ENCODE measurements at regions not wholly inside any gene's neighbourhood (a gene's known extent, or its start where the extent isn't known, plus 50 kb on each side); places are given as distances from the start of the nearest gene placed in this dataset.

DNA sequence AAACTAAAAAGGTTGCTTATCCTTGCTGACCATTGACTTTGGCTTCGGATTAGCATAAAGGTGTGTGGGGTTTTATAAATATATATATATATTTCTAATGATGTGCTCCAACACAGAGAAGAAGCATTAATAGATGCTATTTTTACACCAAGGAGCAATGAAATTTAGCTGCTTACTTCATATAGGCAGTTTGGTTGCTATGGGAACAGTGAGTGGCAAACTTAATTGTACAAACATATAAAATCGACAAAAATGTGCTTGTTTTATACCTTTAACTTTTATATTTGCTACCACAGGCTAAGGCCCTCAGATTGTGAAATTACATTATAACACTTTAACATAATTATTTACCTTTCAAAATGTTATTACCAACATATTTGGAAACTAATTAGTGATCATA is 303.4 kb downstream of the SEC23A start:
- H3K27me3 Mint-ChIP-seq: no peaks in the 10 kb centered on the region
- H3K4me3 Mint-ChIP-seq: no peak overlapping the region
- DNase-seq (ENCODE audit: low spot score) (no peak), ATAC-seq (no peak)
- H3K4me1 Mint-ChIP-seq (ENCODE audit: low read depth in 2 of 2): no peaks in the 10 kb centered on the region
- H3K36me3 Mint-ChIP-seq: no peaks in the 10 kb centered on the region
- H3K9me3 Mint-ChIP-seq: peaks cover 4% of the 10 kb centered on the region
- no peak overlapping the region for H3K27ac Mint-ChIP-seq

DNA sequence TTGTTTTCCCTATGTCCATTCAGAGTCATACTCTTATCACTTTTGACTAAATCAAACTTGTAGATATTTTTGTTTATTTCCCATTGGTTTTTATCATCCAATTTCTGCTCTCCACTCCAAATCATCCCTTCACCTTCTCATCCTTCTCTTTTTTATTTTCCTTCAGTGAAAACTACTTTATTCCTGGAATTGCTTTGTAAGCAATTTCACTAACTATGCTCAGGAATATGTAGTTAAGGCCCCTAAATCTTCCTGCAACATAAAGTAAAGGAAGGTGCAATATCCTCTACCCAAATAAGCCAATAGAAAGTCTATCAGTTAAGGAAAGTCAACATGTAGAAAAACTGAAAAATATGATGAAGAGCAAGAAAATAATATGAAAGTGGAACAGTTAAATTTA is 308.4 kb downstream of the SEC23A start:
- Mint-ChIP-seq H3K36me3 (no peaks in the 10 kb centered on the region), H3K9me3 (peaks cover 4% of the 10 kb centered on the region), H3K4me1 (ENCODE audit: low read depth in 2 of 2) (no peaks in the 10 kb centered on the region), H3K4me3 (no peak overlapping the region), H3K27ac (no peak overlapping the region), H3K27me3 (no peaks in the 10 kb centered on the region)
- ATAC-seq (no peak), DNase-seq (ENCODE audit: low spot score) (no peak)

DNA sequence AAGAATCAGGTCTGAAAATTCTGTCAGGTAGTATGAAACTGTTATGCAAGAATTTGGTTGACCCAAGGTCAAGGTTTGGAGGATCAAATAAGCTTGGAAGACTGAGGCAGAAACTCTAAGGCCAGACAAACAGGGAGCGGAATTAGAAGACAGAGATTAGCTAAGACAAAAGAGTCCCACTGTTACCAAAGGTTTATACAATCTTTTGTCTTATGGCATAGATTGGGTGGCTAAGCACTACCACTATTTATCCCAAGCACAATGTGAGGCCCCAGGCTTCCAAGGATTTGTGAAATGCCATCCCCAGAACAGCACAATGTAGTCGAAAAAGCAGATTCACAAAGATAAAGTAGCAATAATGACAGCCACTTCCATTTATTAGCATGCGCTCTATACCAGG is 311.2 kb downstream of the SEC23A start:
- H3K4me3 Mint-ChIP-seq: no peak overlapping the region
- H3K27me3 Mint-ChIP-seq: no peaks in the 10 kb centered on the region
- no peaks in the 10 kb centered on the region for H3K36me3 Mint-ChIP-seq
- ATAC-seq: no peak
- DNase-seq (ENCODE audit: low spot score): no peak
- H3K9me3 Mint-ChIP-seq: peaks cover 4% of the 10 kb centered on the region
- no peaks in the 10 kb centered on the region for H3K4me1 Mint-ChIP-seq (ENCODE audit: low read depth in 2 of 2)
- no peak overlapping the region for H3K27ac Mint-ChIP-seq

DNA sequence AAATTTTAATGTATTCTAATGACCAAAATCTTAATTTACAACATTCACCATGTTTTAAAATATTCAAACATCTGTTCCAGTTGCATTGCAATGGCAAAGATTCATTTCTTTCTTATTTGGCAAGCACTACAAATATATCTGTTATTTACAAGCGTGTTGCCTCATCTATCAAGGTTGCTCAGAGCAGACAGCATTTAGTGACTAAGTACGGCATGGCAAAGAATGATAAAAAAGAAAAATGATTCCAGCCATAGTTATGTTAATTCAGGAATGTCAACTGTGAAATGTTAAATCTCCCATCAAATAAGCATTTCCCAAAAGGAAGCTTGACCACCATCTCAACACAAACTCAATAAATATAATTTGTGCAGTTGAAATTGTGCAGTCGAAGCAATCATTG is 312.1 kb downstream of the SEC23A start:
- Mint-ChIP-seq H3K36me3 (no peaks in the 10 kb centered on the region), H3K27me3 (no peaks in the 10 kb centered on the region), H3K27ac (no peak overlapping the region), H3K4me1 (ENCODE audit: low read depth in 2 of 2) (no peaks in the 10 kb centered on the region), H3K4me3 (no peak overlapping the region), H3K9me3 (peaks cover 4% of the 10 kb centered on the region)
- no peak for DNase-seq (ENCODE audit: low spot score)
- no peak for ATAC-seq

DNA sequence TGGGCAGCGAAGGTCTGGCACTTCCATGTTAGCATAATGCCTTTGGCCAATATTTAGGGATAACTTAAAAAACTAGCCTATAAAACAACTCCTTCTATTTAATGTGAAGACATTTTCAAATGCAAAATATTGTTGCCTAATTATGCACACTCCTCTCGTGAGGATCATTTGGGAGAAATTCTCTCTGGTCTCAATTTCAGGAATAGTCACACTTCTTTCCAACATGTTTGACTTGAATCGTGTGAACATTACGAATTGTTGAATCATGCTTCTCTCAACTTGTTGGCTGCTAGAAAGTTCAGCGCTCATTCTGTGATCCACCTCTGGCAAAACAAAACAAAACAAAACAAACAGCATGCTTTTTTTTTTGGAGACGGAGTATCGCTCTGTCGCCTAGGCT is 313.2 kb downstream of the SEC23A start:
- ATAC-seq (no peak), DNase-seq (ENCODE audit: low spot score) (no peak)
- H3K9me3 Mint-ChIP-seq: peaks cover 4% of the 10 kb centered on the region
- no peaks in the 10 kb centered on the region for H3K36me3 Mint-ChIP-seq
- H3K27me3 Mint-ChIP-seq: no peaks in the 10 kb centered on the region
- no peak overlapping the region for H3K27ac Mint-ChIP-seq
- no peak overlapping the region for H3K4me3 Mint-ChIP-seq
- no peaks in the 10 kb centered on the region for H3K4me1 Mint-ChIP-seq (ENCODE audit: low read depth in 2 of 2)

DNA sequence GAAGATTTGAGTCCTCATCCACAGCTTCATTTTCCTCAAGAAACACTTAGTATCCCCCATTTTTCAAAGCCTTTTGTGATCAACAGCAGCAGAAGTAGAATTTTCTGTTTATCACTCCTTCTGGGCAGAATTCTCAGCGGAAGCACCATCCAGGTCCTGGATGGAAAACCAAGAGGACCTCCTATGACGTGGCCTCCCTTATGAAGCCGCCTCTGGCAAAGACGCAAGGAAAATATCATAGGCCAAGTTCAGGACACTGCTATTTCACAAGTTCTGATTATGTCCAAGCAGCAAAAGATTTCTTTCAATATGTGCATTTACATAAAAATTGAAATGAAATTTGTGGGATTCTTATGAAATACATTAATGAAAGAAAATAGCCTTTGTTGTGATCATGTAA is 315.0 kb downstream of the SEC23A start:
- Mint-ChIP-seq H3K27me3 (no peaks in the 10 kb centered on the region), H3K9me3 (no peaks in the 10 kb centered on the region), H3K36me3 (no peaks in the 10 kb centered on the region), H3K4me3 (no peak overlapping the region), H3K27ac (no peak overlapping the region), H3K4me1 (ENCODE audit: low read depth in 2 of 2) (no peaks in the 10 kb centered on the region)
- ATAC-seq (no peak), DNase-seq (ENCODE audit: low spot score) (no peak)

DNA sequence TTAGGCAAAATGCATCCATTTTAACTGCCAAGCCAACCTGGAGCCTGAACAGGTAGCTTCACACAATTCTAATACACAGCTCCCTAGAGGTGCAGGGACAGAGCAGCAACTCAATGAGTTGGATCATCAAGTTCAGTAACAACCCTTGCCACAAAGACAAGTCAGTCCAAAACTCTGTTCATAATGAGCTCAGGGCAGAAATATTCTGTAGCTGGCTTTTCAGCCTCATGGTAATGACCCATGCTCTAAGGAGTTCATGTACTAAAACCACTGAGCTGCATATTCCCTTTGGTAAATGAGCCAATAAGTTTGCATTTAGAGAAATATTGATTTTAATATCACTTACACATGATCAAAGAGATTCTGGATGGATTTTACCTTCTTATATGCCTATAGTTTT is 316.1 kb downstream of the SEC23A start:
- no peak overlapping the region for H3K27ac Mint-ChIP-seq
- H3K4me3 Mint-ChIP-seq: no peak overlapping the region
- ATAC-seq (no peak), DNase-seq (ENCODE audit: low spot score) (no peak)
- no peaks in the 10 kb centered on the region for H3K27me3 Mint-ChIP-seq
- no peaks in the 10 kb centered on the region for H3K4me1 Mint-ChIP-seq (ENCODE audit: low read depth in 2 of 2)
- H3K36me3 Mint-ChIP-seq: no peaks in the 10 kb centered on the region
- H3K9me3 Mint-ChIP-seq: peaks cover 2% of the 10 kb centered on the region

DNA sequence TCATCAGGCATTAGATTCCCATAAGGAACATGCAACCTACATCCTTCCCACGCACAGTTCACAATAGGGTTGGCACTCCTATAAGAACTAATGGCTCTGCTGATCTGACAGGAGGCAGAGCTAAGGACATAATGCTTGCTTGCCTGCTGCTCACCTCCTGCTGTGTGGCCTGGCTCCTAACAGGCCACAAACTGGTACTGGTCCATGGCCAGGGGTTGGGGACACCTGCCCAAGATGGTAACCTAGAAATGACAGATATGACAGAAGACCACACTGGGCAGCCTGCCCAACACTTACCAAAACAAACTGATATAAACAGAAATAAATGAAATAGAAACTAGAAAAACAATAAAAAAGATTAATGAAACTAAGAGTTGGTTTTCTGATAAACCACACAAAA is 325.6 kb downstream of the SEC23A start:
- H3K27ac Mint-ChIP-seq: no peak overlapping the region
- ATAC-seq: no peak
- no peak for DNase-seq (ENCODE audit: low spot score)
- H3K4me1 Mint-ChIP-seq (ENCODE audit: low read depth in 2 of 2): no peaks in the 10 kb centered on the region
- H3K36me3 Mint-ChIP-seq: no peaks in the 10 kb centered on the region
- H3K27me3 Mint-ChIP-seq: no peaks in the 10 kb centered on the region
- H3K9me3 Mint-ChIP-seq: peaks cover 2% of the 10 kb centered on the region
- no peak overlapping the region for H3K4me3 Mint-ChIP-seq

DNA sequence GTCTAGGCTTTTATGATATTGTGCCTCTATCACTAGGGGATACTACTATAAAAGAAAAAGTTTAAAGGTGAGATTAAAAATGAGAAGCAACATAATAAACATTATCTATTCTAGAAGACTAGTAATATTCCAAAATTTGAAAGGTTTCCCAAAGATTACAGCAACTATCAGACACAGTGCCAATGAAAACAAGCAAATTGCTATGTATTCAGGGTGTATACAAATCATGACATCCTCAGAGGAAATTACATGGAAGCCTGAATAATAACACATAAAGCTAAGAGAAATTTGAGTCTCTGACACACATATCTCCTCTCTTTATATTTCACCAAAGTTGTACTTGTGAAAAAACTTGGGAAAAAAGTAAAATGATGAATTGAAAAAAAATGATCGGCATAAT is 327.0 kb downstream of the SEC23A start:
- no peaks in the 10 kb centered on the region for H3K9me3 Mint-ChIP-seq
- no peak overlapping the region for H3K27ac Mint-ChIP-seq
- H3K4me1 Mint-ChIP-seq (ENCODE audit: low read depth in 2 of 2): no peaks in the 10 kb centered on the region
- no peak for ATAC-seq
- no peaks in the 10 kb centered on the region for H3K27me3 Mint-ChIP-seq
- H3K4me3 Mint-ChIP-seq: no peak overlapping the region
- no peaks in the 10 kb centered on the region for H3K36me3 Mint-ChIP-seq
- no peak for DNase-seq (ENCODE audit: low spot score)

DNA sequence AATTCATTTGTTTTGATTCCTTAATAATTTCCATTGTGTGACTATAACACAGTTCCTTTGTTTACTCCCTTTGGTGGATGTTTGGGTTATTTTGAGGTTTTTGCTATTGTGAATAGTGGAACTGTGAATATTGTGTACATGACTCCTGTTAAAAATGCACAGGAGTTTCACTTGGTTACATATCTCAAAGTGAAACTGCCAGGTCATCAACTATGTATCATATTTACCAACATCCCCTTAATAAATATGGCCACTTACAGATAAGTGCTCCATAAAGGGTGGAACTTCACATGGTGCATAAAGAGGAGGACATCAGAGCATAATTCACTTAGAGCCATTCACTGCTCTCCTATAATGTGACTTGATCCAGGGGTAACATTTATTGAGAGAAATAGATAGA is 328.9 kb downstream of the SEC23A start:
- ATAC-seq (no peak), DNase-seq (ENCODE audit: low spot score) (no peak)
- H3K27ac Mint-ChIP-seq: no peak overlapping the region
- no peak overlapping the region for H3K4me3 Mint-ChIP-seq
- H3K9me3 Mint-ChIP-seq: no peaks in the 10 kb centered on the region
- H3K36me3 Mint-ChIP-seq: no peaks in the 10 kb centered on the region
- H3K27me3 Mint-ChIP-seq: no peaks in the 10 kb centered on the region
- no peaks in the 10 kb centered on the region for H3K4me1 Mint-ChIP-seq (ENCODE audit: low read depth in 2 of 2)

DNA sequence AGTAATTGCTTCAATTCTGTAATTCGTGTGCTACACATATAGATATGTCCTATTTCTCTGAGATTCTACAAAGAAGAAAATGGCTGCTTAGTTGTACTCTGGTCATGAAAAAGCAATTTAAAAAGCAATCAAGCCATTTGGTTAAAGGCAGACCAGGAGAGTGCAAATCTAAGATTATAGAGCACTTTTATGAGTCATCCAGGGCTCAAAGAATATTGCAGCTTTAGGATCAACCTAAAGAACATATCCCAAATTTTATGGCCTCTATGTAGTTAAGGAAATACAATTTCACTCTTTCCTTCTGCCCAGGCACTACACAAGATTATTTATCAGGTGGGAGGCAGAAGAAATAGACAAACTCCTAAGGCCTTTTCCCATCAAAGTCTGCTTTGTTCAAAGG is 332.8 kb downstream of the SEC23A start:
- Mint-ChIP-seq H3K4me3 (no peak overlapping the region), H3K27me3 (no peaks in the 10 kb centered on the region)

DNA sequence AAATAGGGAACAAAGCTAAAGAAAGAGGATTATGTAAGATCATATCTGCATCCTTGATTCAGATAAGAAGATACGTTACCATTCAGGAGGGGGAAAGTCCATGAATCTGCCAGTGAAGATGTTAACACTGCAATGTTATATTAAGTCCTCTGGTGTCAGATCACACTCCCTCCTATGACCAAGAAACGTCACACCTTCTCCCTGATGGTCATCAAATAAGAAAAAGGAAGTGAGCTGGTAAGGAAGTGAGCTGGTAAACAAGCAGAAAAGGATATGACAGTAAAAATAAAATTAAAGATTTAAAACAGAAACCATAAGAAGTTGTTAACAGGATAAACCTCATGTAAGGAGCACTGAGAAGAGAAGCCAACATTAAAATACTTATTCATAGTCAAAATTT is 340.2 kb downstream of the SEC23A start:
- no peak overlapping the region for H3K27ac Mint-ChIP-seq
- H3K9me3 Mint-ChIP-seq: peaks cover 13% of the 10 kb centered on the region
- no peaks in the 10 kb centered on the region for H3K4me1 Mint-ChIP-seq (ENCODE audit: low read depth in 2 of 2)
- no peaks in the 10 kb centered on the region for H3K36me3 Mint-ChIP-seq
- H3K4me3 Mint-ChIP-seq: no peak overlapping the region
- ATAC-seq (no peak), DNase-seq (ENCODE audit: low spot score) (no peak)
- H3K27me3 Mint-ChIP-seq: no peaks in the 10 kb centered on the region

More for the DNA sequence above, 332.8 kb downstream of the SEC23A start:
- Mint-ChIP-seq H3K27ac (no peak overlapping the region), H3K9me3 (peaks cover 8% of the 10 kb centered on the region), H3K4me1 (ENCODE audit: low read depth in 2 of 2) (no peaks in the 10 kb centered on the region), H3K36me3 (no peaks in the 10 kb centered on the region)
- DNase-seq (ENCODE audit: low spot score): no peak
- ATAC-seq: no peak

DNA sequence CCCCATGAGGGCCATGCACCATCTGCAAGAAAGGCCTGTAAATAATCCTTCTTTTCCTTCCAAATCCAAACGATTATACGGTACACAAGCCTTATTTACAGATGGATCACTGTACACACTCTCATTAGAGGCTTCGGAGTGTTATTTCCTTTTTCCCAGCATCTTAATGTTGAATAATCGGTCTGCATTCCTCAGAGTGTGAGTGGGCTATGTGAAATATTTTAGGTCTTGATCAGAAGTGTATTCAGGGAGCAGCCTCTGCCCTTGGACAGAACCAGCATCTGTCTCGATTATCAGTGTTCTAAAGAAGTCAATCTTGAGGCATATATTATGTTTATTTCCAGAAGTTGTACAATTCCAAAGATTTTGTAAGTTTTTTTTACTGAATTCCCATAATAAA is 340.6 kb downstream of the SEC23A start:
- H3K27me3 Mint-ChIP-seq: no peaks in the 10 kb centered on the region
- H3K4me1 Mint-ChIP-seq (ENCODE audit: low read depth in 2 of 2): no peaks in the 10 kb centered on the region
- H3K27ac Mint-ChIP-seq: no peak overlapping the region
- peaks cover 11% of the 10 kb centered on the region for H3K9me3 Mint-ChIP-seq
- no peak overlapping the region for H3K4me3 Mint-ChIP-seq
- no peaks in the 10 kb centered on the region for H3K36me3 Mint-ChIP-seq
- DNase-seq (ENCODE audit: low spot score): no peak
- ATAC-seq: no peak

DNA sequence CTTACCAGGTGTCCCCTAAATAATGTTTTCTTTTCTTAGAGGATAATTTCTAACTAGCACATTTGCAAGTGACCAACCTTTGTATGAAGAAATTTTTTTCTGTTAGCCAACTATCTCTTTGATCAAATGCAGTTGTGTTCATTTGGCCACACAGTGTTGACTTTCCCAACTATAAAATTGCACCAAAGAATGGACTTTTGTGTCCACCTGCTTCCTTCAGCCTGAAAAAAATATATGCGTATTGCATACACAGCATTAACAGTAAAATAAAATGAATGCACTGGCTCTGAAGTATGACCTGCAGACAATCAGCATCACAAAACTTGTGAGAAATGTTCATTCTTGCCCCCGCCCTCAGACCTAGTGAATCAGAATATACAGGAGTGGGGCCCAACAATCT is 342.0 kb downstream of the SEC23A start:
- no peak for DNase-seq (ENCODE audit: low spot score)
- ATAC-seq: no peak
- no peak overlapping the region for H3K27ac Mint-ChIP-seq
- H3K4me1 Mint-ChIP-seq (ENCODE audit: low read depth in 2 of 2): no peaks in the 10 kb centered on the region
- H3K4me3 Mint-ChIP-seq: no peak overlapping the region
- H3K9me3 Mint-ChIP-seq: peaks cover 7% of the 10 kb centered on the region
- H3K27me3 Mint-ChIP-seq: no peaks in the 10 kb centered on the region
- no peaks in the 10 kb centered on the region for H3K36me3 Mint-ChIP-seq

DNA sequence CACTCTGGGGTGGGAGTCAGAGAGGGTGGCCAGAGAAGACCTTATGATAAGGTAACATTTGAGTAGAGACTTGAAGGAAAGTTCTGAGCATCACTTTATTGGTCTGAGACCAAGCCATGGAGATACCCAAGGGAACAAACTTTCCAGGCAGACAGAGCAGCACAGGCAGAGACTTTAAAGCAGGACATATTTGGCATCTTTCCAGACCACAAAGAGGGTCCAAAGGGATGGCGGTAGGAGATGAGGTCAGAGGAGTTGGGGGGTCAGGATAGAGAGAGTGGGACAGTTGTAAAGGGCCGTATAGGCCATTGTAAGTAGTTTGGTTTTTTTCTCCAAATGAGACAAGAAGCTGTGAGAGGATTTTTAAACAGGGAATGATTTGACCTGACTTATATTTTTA is 344.4 kb downstream of the SEC23A start:
- H3K9me3 Mint-ChIP-seq: peaks cover 2% of the 10 kb centered on the region
- no peaks in the 10 kb centered on the region for H3K36me3 Mint-ChIP-seq
- no peaks in the 10 kb centered on the region for H3K4me1 Mint-ChIP-seq (ENCODE audit: low read depth in 2 of 2)
- no peak for ATAC-seq
- no peaks in the 10 kb centered on the region for H3K27me3 Mint-ChIP-seq
- H3K27ac Mint-ChIP-seq: no peak overlapping the region
- DNase-seq (ENCODE audit: low spot score): no peak
- no peak overlapping the region for H3K4me3 Mint-ChIP-seq

DNA sequence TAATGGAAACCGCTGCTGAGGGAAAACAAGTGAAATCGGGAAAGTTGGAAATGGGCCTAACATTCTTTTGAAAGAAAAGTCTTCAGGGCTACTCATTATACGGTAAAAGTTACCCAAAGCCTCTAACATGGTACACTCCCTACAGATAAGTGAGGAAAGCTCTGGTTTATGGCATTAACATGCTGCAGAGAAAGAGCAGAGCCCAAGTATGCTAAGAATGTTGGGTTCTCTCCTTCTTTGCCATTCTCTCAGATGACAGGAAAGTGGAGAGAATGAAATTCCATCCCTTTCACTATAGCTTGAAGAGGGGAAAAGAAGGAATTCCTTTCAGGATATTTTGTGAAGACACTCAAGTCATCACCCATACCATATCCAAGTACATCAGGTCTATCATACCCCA is 348.0 kb downstream of the SEC23A start:
- no peaks in the 10 kb centered on the region for H3K27me3 Mint-ChIP-seq
- H3K4me3 Mint-ChIP-seq: no peak overlapping the region
- H3K9me3 Mint-ChIP-seq: peaks cover 2% of the 10 kb centered on the region
- ATAC-seq (no peak), DNase-seq (ENCODE audit: low spot score) (no peak)
- no peak overlapping the region for H3K27ac Mint-ChIP-seq
- no peaks in the 10 kb centered on the region for H3K4me1 Mint-ChIP-seq (ENCODE audit: low read depth in 2 of 2)
- no peaks in the 10 kb centered on the region for H3K36me3 Mint-ChIP-seq
